ENCODE measurements at regions not wholly inside any gene's neighbourhood (a gene's known extent, or its start where the extent isn't known, plus 50 kb on each side); places are given as distances from the start of the nearest gene placed in this dataset.

DNA sequence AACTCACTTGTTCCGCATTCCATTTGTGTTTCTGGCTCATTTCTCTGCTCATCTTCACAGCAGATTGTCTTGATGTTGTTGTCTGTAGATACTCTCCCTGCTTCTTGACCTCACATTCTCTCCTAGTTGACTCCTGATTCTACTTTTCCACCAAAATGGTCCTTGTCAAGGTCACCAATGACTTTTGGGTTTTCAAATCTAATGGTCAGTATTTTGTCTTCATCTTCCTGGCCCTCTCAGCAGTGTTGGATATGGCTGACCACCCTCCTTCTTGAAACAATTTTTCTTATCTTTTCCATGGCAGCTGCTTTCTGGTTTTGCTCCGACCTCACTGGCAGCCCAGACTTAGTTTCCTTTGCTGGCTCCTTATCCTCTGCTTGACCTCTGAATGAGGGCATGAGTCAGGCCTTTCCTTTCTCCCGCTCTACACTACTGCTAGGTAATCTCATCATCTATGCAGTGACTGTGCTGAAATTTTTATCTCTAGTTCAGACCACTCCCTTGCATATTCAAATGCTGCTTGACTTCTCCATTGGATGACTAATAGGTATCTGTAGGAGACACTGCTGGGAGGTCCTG lies 386.6 kb upstream of the SPRED2 start:
- no peak overlapping the region for H2AK5ac ChIP-seq (ENCODE audit: low read depth, low read length)
- H3K9ac ChIP-seq (ENCODE audit: low read depth, low read length), result no peak overlapping the region
- H3K9me1 ChIP-seq (ENCODE audit: insufficient read depth, low read length), result no peaks in the 10 kb centered on the region
- no peaks in the 10 kb centered on the region for H4K20me1 ChIP-seq (ENCODE audit: insufficient read depth, low read length)
- no peak overlapping the region for H3K4me2 ChIP-seq (ENCODE audit: low read depth, low read length)
- H3K9me3 ChIP-seq (ENCODE audit: control insufficient read depth, insufficient read depth, low read length), result no peaks in the 10 kb centered on the region
- TF ChIP-seq RAD21 (IDR thresholded peaks at IDR 0.05; ENCODE audit: low read length) (no peak), CHD1 (IDR thresholded peaks at IDR 0.05; ENCODE audit: low read depth, low read length) (no peak), SMC3 (IDR thresholded peaks at IDR 0.05; ENCODE audit: low read depth, low read length) (no peak), BHLHE40 (IDR thresholded peaks at IDR 0.05; ENCODE audit: low read depth, low read length) (no peak), RFX5 (IDR thresholded peaks at IDR 0.05; ENCODE audit: low read depth, low read length) (no peak), MAZ (IDR thresholded peaks at IDR 0.05; ENCODE audit: borderline replicate concordance, low read depth, low read length) (no peak)
- TF ChIP-seq, protein P1, sequence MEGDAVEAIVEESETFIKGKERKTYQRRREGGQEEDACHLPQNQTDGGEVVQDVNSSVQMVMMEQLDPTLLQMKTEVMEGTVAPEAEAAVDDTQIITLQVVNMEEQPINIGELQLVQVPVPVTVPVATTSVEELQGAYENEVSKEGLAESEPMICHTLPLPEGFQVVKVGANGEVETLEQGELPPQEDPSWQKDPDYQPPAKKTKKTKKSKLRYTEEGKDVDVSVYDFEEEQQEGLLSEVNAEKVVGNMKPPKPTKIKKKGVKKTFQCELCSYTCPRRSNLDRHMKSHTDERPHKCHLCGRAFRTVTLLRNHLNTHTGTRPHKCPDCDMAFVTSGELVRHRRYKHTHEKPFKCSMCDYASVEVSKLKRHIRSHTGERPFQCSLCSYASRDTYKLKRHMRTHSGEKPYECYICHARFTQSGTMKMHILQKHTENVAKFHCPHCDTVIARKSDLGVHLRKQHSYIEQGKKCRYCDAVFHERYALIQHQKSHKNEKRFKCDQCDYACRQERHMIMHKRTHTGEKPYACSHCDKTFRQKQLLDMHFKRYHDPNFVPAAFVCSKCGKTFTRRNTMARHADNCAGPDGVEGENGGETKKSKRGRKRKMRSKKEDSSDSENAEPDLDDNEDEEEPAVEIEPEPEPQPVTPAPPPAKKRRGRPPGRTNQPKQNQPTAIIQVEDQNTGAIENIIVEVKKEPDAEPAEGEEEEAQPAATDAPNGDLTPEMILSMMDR (conservative IDR thresholded peaks at IDR 0.05; ENCODE audit: low read depth, low read length), result no peak
- TF ChIP-seq, protein P2, sequence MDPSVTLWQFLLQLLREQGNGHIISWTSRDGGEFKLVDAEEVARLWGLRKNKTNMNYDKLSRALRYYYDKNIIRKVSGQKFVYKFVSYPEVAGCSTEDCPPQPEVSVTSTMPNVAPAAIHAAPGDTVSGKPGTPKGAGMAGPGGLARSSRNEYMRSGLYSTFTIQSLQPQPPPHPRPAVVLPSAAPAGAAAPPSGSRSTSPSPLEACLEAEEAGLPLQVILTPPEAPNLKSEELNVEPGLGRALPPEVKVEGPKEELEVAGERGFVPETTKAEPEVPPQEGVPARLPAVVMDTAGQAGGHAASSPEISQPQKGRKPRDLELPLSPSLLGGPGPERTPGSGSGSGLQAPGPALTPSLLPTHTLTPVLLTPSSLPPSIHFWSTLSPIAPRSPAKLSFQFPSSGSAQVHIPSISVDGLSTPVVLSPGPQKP (IDR thresholded peaks at IDR 0.05; ENCODE audit: borderline replicate concordance, low read depth, low read length), result no peak
- H2BK120ac ChIP-seq (ENCODE audit: low read depth, low read length), result no peak overlapping the region
- no peak overlapping the region for H4K91ac ChIP-seq (ENCODE audit: insufficient read depth, low read depth, low read length)
- H3K27ac ChIP-seq (ENCODE audit: insufficient read depth, low read length), result no peak overlapping the region
- WGBS, 2 experiments (ENCODE audit: extremely low coverage in 2 of 2, insufficient read length in 1 of 2), result no CpG with 5 or more reads among the region's 3 CpGs
- H2AFZ ChIP-seq (replicated peaks; ENCODE audit: low read length, poor library complexity), result no peak overlapping the region
- H3K4ac ChIP-seq (ENCODE audit: low read depth, low read length), result no peak overlapping the region
- ATAC-seq (ENCODE audit: low read depth) (no peak), DNase-seq (no peak)
- no peak overlapping the region for H3K23ac ChIP-seq (ENCODE audit: low read depth, low read length)
- H4K5ac ChIP-seq (ENCODE audit: low read depth, low read length), result no peak overlapping the region
- no peak overlapping the region for H3K18ac ChIP-seq (ENCODE audit: low read depth, low read length)
- no peak overlapping the region for H3K56ac ChIP-seq (ENCODE audit: extremely low read depth, insufficient read depth, low read length)
- in situ Hi-C loops (cut with MboI; ENCODE audit: low sequenced_read_pairs), result no loop called here
- no TSS peak for BruUV-seq (replicated peaks)
- H3K36me3 ChIP-seq (ENCODE audit: control insufficient read depth, insufficient read depth, low read length), result no peaks in the 10 kb centered on the region
- H2AK9ac ChIP-seq (replicated peaks; ENCODE audit: low read depth, low read length, poor library complexity), result no peak overlapping the region
- no peaks in the 10 kb centered on the region for H3K79me1 ChIP-seq (ENCODE audit: low read depth in 1 of 2, low read length in 2 of 2)
- no peak overlapping the region for H4K8ac ChIP-seq (ENCODE audit: low read depth in 2 of 2, low read length in 2 of 2)
- ChIA-PET CTCF (no interaction called here), POLR2A (ENCODE audit: unreplicated experiment) (no interaction called here)
- dilution Hi-C loops (cut with HindIII; ENCODE audit: low sequenced_read_pairs, unreplicated experiment), result no loop called here
- H3K27me3 ChIP-seq (ENCODE audit: control insufficient read depth, insufficient read depth, low read length), result no peaks in the 10 kb centered on the region; the same call in none of the 2 replicates
- no peak overlapping the region for H2BK5ac ChIP-seq (ENCODE audit: low read depth, low read length, poor library complexity, severe bottlenecking)
- H3K4me3 ChIP-seq (ENCODE audit: insufficient read depth, low read depth, low read length), result no peak overlapping the region
- H3K4me1 ChIP-seq (ENCODE audit: control insufficient read depth, insufficient read depth, low read length), result no peaks in the 10 kb centered on the region
- H2BK15ac ChIP-seq (ENCODE audit: low read depth, low read length), result no peak overlapping the region
- H3K14ac ChIP-seq (replicated peaks; ENCODE audit: low read depth, low read length), result no peak overlapping the region
- intact Hi-C loops (cut with micrococcal nuclease), result no loop called here
- H2BK20ac ChIP-seq (ENCODE audit: low read depth, low read length), result no peak overlapping the region

All from IMR-90 (cell line).